Activated naive CD4-positive, alpha-beta T cell treated with anti-CD3 and anti-CD28 coated beads for 36 hours (primary cell): ENCODE measurements at regions not wholly inside any gene's neighbourhood (a gene's known extent, or its start where the extent isn't known, plus 50 kb on each side); places are given as distances from the start of the nearest gene placed in this dataset.

Experiments
- CTCF ChIA-PET: fragments of 350-600 bp; sonication (Branson Sonifier 250); formaldehyde crosslinking; loops from one replicate; lab custom pipeline; 2021; ENCODE audit warnings: antibody characterized with exemption; lab: Charles Lee
- DNase-seq: peaks from one replicate; pipeline ENCODE4 v3.0.0-alpha.2; 2020
- H3K27ac Mint-ChIP-seq: one replicate; pipeline ENCODE4 v1.8.0; 2021; ENCODE audit warnings: mild to moderate bottlenecking, mixed read lengths
- H3K27me3 Mint-ChIP-seq: one replicate; pipeline ENCODE4 v1.8.0; 2021; ENCODE audit warnings: low read depth, mixed read lengths
- H3K36me3 Mint-ChIP-seq: one replicate; pipeline ENCODE4 v1.8.0; 2021; ENCODE audit warnings: low read depth, mixed read lengths
- H3K4me1 Mint-ChIP-seq: one replicate; pipeline ENCODE4 v1.8.0; 2021; ENCODE audit warnings: low read depth, mixed read lengths
- H3K4me3 Mint-ChIP-seq: one replicate; pipeline ENCODE4 v1.8.0; 2021; ENCODE audit warnings: mild to moderate bottlenecking, moderate library complexity, mixed read lengths
- H3K9me3 Mint-ChIP-seq: one replicate; pipeline ENCODE4 v1.8.0; 2021; ENCODE audit warnings: mixed read lengths
- intact Hi-C: fragments of 100-400 bp; cut with micrococcal nuclease; formaldehyde crosslinking; loops from one replicate; pipeline ENCODE4 v1.15.1; 2023

DNA sequence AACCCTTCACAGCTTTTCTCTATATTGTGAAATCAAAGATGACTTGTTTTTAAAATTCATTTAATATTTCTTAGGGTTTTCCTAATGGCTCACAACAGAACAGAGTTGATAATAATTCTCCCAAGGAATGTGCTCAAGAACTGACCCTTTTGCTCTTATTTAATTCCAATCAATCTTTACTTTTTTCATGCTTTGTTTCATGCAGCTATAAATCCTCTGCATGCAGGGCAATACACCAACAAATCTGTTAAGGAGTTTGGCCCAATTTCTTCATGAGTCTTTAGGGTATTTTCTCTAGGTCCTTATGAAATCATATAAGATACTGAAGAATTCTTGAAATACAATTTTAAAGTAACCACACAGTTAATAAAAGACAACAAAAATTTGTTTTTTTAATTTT lies 264.2 kb downstream of the SLC6A15 start:
- Mint-ChIP-seq H3K9me3 (no peaks in the 10 kb centered on the region), H3K27ac (no peak overlapping the region), H3K36me3 (no peaks in the 10 kb centered on the region), H3K27me3 (no peaks in the 10 kb centered on the region), H3K4me3 (no peak overlapping the region), H3K4me1 (no peaks in the 10 kb centered on the region)
- intact Hi-C loops = no loop called here
- CTCF ChIA-PET = no interaction called here
- no peak for DNase-seq

DNA sequence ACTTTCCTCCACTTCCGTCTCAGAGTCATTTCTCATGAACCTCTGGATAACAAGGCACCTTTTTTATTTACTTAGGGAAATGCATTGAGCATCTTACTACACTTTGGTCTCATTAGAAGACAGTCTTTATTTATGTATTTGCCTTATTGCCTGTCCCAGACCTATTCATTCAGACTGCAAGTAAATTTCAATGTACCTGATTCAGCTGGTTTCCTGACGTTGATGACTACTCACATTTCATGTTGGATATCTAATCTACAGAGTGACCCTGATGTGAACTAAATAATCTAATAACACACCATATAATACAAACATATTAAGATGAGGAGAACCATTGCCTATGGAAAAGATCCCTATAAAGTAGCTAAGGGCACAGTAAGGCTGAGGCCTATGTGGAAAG lies 267.7 kb downstream of the SLC6A15 start:
- no peak for DNase-seq
- Mint-ChIP-seq H3K36me3 (no peaks in the 10 kb centered on the region), H3K4me1 (no peaks in the 10 kb centered on the region), H3K4me3 (no peak overlapping the region), H3K9me3 (no peaks in the 10 kb centered on the region), H3K27ac (no peak overlapping the region), H3K27me3 (no peaks in the 10 kb centered on the region)
- intact Hi-C loops = no loop called here
- CTCF ChIA-PET = no interaction called here

DNA sequence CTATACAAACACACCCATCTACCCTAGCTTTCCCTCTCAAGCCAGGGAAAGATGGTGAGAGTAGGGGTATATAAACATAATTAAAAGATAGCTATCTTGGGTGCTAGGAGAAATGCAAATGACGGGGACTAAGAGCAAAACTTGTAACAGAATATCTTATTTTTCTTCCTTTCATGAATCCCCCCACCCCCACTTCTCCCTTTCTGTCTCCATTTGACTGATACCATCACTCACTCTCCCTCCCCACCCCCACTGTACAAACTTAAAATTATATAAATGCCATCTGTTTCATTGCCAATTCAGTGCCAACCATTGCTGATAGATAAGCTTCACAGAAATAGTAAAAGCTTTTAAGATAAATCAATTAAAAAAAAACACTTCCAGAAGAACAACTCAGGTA lies 268.6 kb downstream of the SLC6A15 start:
- Mint-ChIP-seq H3K4me1 (no peaks in the 10 kb centered on the region), H3K36me3 (no peaks in the 10 kb centered on the region), H3K4me3 (no peak overlapping the region), H3K27me3 (no peaks in the 10 kb centered on the region), H3K27ac (no peak overlapping the region), H3K9me3 (no peaks in the 10 kb centered on the region)
- CTCF ChIA-PET = no interaction called here
- no peak for DNase-seq
- intact Hi-C loops = no loop called here

DNA sequence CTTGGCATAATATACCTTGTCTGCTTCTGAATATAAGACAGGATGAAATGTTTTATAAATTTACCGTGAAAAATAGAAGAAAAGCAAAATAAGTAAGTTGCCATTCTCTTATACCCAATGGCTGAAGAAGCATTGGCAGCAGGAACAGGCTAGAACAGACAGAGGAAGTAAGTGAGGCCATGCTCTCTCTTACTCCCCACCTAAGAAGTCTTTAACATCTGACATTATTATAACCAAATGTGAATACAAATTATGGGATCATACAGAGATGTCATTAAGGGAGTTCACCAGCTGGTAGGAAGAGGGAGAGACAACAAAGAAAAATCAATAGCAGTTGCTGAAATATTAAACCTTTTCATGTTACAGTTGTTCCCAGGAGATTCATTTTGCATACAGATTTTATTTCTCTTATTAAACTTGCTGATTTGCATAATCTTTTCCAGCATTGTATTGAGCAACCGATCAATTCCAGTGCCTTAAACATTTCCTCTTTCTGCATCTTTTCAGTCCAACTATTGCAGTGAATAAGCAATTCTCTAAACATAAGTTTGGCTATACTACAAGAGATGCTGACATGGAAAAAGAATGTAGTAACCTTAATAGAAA lies 270.6 kb downstream of the SLC6A15 start:
- CTCF ChIA-PET = no interaction called here

DNA sequence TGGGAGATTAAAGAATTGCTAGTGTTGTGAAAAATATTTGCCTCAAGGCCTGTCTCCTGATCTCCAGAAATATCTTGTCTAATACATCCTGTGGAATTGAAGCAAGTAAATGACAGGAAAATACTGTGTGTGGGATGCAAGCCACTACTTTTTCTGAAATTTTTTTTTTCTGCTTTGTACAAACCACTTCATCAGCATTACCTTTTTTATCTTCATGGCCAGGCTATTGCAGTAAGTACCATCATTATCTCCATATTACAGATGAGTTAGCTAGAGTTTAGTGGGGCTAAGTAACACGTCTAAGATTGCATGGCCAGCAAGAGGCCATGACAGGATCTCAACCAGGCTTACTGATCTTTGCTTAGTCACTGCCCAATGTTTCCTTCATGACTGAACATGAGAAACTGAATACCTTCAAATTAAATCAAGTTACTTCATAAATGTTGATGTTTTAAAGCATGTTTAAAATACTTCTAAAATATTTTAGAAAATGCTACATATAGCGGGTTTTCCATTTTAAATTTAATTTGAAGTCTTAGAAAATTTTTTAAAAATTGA lies 273.7 kb downstream of the SLC6A15 start:
- no peaks in the 10 kb centered on the region for H3K4me1 Mint-ChIP-seq
- no peaks in the 10 kb centered on the region for H3K9me3 Mint-ChIP-seq
- no peaks in the 10 kb centered on the region for H3K27me3 Mint-ChIP-seq
- no peaks in the 10 kb centered on the region for H3K36me3 Mint-ChIP-seq
- no peak overlapping the region for H3K27ac Mint-ChIP-seq
- CTCF ChIA-PET = interaction anchor here (0.7 kb wide), 1 partner anchor 165 kb away, joined by 3 read pairs; no protein-coding TSS in a partner anchor
- intact Hi-C loops = no loop called here
- H3K4me3 Mint-ChIP-seq = no peak overlapping the region
- DNase-seq = no peak

More for the DNA sequence above, 270.6 kb downstream of the SLC6A15 start:
- Mint-ChIP-seq H3K4me3 (no peak overlapping the region), H3K36me3 (no peaks in the 10 kb centered on the region), H3K27ac (no peak overlapping the region), H3K27me3 (no peaks in the 10 kb centered on the region), H3K9me3 (no peaks in the 10 kb centered on the region), H3K4me1 (no peaks in the 10 kb centered on the region)
- intact Hi-C loops = no loop called here
- DNase-seq = no peak

DNA sequence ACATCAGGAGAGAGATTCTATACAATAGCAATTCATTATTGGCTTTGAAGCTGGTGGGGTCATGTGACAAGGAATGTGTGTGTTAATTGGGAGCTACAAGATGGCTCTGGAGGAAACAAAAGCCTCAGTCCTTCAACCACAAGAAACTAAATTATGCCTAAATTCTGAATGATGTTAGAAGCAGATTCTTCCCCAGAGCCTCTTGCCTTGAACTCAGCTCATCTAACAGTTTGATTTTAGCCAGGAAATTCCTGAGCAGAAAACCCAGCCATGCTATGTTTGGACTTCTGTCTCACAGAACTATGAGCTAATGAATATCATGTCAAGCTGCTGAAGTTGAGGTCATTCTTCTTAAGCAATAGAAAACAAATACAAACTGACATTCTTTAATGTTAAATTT lies 274.7 kb downstream of the SLC6A15 start:
- no peak overlapping the region for H3K4me3 Mint-ChIP-seq

DNA sequence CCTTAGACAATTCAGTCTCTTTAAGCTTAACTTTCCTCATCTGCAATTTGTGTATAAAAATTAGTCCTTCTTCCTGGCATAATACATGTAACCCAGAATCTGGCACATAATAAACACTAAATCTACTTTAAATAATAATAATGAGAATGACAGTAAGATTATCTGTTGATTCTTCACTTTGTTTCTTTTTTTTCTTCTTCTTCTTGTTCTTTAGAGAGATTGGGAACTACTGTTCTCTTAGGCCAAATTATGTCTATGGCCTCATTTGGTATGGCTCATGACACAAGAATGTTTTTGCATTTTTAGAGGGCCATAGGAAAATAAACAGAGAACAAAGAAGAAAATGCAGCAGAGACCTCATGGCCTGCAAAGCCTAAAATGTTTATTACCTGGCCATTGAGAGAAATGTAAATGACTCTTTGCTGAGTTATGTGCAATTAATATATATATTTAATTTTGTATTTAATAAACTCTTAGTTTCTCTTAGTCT lies 275.8 kb downstream of the SLC6A15 start:
- Mint-ChIP-seq H3K27ac (no peak overlapping the region), H3K27me3 (no peaks in the 10 kb centered on the region), H3K36me3 (no peaks in the 10 kb centered on the region), H3K4me3 (no peak overlapping the region), H3K9me3 (peaks cover 3% of the 10 kb centered on the region), H3K4me1 (no peaks in the 10 kb centered on the region)
- intact Hi-C loops = no loop called here
- CTCF ChIA-PET = no interaction called here
- no peak for DNase-seq

More for the DNA sequence above, 274.7 kb downstream of the SLC6A15 start:
- intact Hi-C loops = no loop called here
- Mint-ChIP-seq H3K4me1 (no peaks in the 10 kb centered on the region), H3K27me3 (no peaks in the 10 kb centered on the region), H3K9me3 (no peaks in the 10 kb centered on the region), H3K27ac (no peak overlapping the region), H3K36me3 (no peaks in the 10 kb centered on the region)
- CTCF ChIA-PET = interaction anchor here (0.7 kb wide), 1 partner anchor 166 kb away, joined by 3 read pairs; no protein-coding TSS in a partner anchor
- no peak for DNase-seq

DNA sequence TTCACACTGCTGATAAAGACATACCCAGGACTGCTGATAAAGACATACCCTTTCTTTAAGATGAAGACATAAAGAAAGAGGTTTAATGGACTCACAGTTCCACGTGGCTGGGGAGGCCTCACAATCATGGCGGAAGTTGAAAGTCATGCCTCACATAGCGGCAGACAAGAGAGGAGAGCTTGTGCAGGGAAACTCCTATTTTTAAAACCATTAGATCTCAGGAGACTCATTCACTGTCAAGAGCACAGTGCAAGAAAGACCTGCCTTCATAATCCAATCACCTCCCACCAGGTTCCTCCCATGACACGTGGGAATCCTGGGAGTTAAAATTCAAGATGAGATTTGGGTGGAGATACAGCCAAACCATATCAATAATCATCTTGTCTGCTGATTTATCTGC lies 278.1 kb downstream of the SLC6A15 start:
- no peaks in the 10 kb centered on the region for H3K4me1 Mint-ChIP-seq
- CTCF ChIA-PET = no interaction called here
- H3K9me3 Mint-ChIP-seq = peaks cover 3% of the 10 kb centered on the region
- DNase-seq = no peak
- no peaks in the 10 kb centered on the region for H3K27me3 Mint-ChIP-seq
- intact Hi-C loops = no loop called here
- H3K36me3 Mint-ChIP-seq = no peaks in the 10 kb centered on the region
- H3K27ac Mint-ChIP-seq = no peak overlapping the region
- no peak overlapping the region for H3K4me3 Mint-ChIP-seq

DNA sequence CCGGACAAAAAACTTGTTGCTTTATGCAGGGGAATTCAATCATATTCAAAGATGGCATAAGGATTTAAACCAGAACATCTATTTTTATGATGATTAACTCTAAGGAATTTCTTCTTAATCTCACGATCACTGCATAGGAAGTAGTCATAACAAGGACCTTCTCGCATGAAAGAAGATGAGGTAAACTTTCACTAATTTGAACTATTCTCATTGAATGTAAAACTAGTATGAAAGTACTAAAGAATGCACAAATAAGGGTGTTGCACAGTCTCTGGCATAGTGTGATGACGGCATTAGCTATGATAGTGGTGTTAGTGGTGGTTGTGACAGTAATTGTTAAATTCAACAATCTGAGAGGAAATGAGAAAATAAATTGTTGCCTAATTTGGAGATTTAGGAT lies 280.0 kb downstream of the SLC6A15 start:
- Mint-ChIP-seq H3K27ac (no peak overlapping the region), H3K27me3 (no peaks in the 10 kb centered on the region), H3K9me3 (peaks cover 3% of the 10 kb centered on the region), H3K36me3 (no peaks in the 10 kb centered on the region), H3K4me1 (no peaks in the 10 kb centered on the region), H3K4me3 (no peak overlapping the region)
- no peak for DNase-seq
- CTCF ChIA-PET = no interaction called here
- intact Hi-C loops = no loop called here

DNA sequence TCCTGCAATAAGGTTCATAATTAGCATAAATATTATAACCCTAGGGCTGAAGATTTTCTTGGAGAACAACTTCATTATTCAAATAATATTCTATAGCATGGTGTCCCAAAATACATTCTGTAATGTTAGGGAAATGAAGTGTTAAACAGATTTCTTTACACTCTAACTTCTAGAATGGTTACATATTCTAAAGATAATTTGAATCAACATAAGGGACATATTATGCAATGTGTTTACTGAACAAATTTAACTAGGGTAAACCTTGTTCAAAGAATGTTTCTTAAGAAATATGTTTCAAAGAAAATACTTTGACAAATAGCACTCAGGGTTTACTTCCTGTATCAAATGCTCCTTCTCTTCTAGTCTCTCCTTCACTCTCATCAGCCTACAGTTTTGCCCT lies 281.6 kb downstream of the SLC6A15 start:
- DNase-seq = no peak
- H3K27me3 Mint-ChIP-seq = no peaks in the 10 kb centered on the region
- intact Hi-C loops = no loop called here
- no peaks in the 10 kb centered on the region for H3K36me3 Mint-ChIP-seq
- no peak overlapping the region for H3K27ac Mint-ChIP-seq
- H3K4me1 Mint-ChIP-seq = no peaks in the 10 kb centered on the region
- CTCF ChIA-PET = no interaction called here
- H3K9me3 Mint-ChIP-seq = peaks cover 3% of the 10 kb centered on the region
- H3K4me3 Mint-ChIP-seq = no peak overlapping the region

DNA sequence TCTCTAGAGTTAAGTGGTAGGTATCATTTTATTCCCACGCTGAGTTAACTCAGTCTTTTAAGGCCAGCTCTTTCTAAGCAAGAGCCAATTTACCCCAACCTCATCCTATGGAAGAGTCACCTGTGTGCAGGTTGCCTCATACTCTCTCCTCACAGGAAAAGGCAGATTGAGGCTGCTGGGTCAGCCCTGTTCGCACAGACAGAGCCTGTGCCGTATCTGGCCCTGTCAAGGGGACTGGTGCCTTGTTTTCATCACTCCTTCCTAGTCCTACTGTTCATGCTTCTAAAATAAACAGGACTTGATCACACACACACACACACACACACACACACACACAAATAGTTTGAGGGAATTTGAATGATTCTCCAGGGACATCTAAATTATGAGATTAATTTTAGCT lies 285.0 kb downstream of the SLC6A15 start:
- Mint-ChIP-seq H3K4me3 (no peak overlapping the region), H3K27ac (no peak overlapping the region), H3K4me1 (no peaks in the 10 kb centered on the region), H3K27me3 (no peaks in the 10 kb centered on the region), H3K9me3 (peaks cover 1% of the 10 kb centered on the region), H3K36me3 (no peaks in the 10 kb centered on the region)
- CTCF ChIA-PET = no interaction called here
- DNase-seq = no peak
- intact Hi-C loops = no loop called here

DNA sequence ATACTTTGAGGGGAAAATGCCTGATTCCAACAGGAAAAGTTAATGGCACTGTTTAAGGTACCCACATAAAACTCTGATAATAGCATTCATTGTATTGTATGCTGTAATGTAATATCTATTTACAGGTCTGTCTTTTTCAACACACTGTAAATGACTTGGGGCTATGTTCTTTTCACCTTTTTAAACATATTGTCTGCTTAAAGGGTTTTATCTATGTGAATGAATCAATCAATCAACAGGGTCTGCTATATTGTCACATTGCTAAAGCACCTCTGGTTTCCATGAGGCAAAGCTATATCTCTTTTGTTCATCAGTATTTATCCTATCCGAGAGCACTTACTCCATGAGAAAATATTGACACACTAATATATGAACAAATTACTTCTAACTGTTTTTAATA lies 288.0 kb downstream of the SLC6A15 start:
- CTCF ChIA-PET = no interaction called here
- Mint-ChIP-seq H3K36me3 (no peaks in the 10 kb centered on the region), H3K4me3 (no peak overlapping the region), H3K27ac (no peak overlapping the region), H3K27me3 (no peaks in the 10 kb centered on the region), H3K4me1 (no peaks in the 10 kb centered on the region), H3K9me3 (no peaks in the 10 kb centered on the region)
- intact Hi-C loops = no loop called here
- DNase-seq = no peak

DNA sequence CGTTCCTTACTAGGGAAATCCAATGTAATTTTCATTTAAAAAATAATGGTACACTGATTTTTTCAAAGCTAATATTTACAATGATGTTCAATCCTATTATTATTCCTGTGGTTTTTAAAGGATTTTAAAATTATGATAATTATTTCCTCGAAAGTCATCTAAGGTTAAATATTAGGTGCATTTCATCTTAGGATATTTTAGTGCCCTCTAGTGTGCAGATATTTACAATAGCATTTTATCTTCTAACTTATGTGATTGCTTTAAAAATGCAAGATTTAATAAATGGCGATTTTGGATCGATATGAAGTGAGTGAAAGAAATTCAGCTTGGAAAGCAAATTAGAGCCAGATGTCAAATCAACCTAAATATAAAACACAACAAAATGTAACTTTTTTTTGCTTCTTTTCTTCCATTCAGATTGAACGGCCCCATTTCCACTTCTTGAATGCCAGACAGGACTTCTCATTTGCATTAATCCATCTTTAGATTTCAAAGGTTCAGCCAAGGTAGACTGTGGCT lies 293.5 kb downstream of the SLC6A15 start:
- Mint-ChIP-seq H3K27ac (no peak overlapping the region), H3K9me3 (peaks cover 1% of the 10 kb centered on the region), H3K36me3 (no peaks in the 10 kb centered on the region), H3K27me3 (no peaks in the 10 kb centered on the region), H3K4me3 (no peak overlapping the region), H3K4me1 (no peaks in the 10 kb centered on the region)
- CTCF ChIA-PET = no interaction called here
- no peak for DNase-seq
- intact Hi-C loops = no loop called here
